Gastroesophageal sphincter (tissue), 4 donors: ENCODE measurements at regions not wholly inside any gene's neighbourhood (a gene's known extent, or its start where the extent isn't known, plus 50 kb on each side); places are given as distances from the start of the nearest gene placed in this dataset.

Experiments
- ATAC-seq: fragments of 150-250 bp; one replicate; pipeline ENCODE4 v1.9.1; 2016; ENCODE audit warnings: mild to moderate bottlenecking, moderate library complexity
- H3K27ac ChIP-seq, 4 donors: fragments of 200-600 bp; sonication (generic) in 3 of 4; 1 replicate in 3 of 4; 2 replicates in 1 of 4; pipeline ENCODE4 v1.5.1; 2016 to 2019
- H3K27me3 ChIP-seq: fragments of 200-600 bp; sonication (generic); one replicate; pipeline ENCODE4 v1.5.1; 2019
- H3K36me3 ChIP-seq, 2 donors: fragments of 200-600 bp; sonication (generic); one replicate each; pipeline ENCODE4 v1.5.1; 2019; ENCODE audit warnings: control low read depth in 1 of 2
- H3K4me1 ChIP-seq, 3 donors: fragments of 200-600 bp; sonication (generic); 1 replicate in 2 of 3; 2 replicates in 1 of 3; pipeline ENCODE4 v1.5.1; 2016 to 2019; ENCODE audit warnings: control low read depth in 2 of 3
- H3K4me3 ChIP-seq, 2 donors: fragments of 200-600 bp; sonication (generic); one replicate each; pipeline ENCODE4 v1.5.1; 2019; ENCODE audit warnings: mild to moderate bottlenecking in 1 of 2, moderate library complexity in 1 of 2
- H3K9me3 ChIP-seq, 3 donors: fragments of 200-600 bp; sonication (generic); one replicate each; pipeline ENCODE4 v1.5.1; 2017 to 2019; ENCODE audit warnings: control low read depth in 2 of 3
- CTCF ChIP-seq, 4 experiments: fragments of 200-600 bp in 2 of 4; fragments of 450-650 bp in 2 of 4; sonication (generic) in 1 of 4; IDR thresholded peaks; one replicate each; pipeline ENCODE4 v1.5.1; 2017 to 2019; ENCODE audit warnings: antibody characterized with exemption in 4 of 4, mild to moderate bottlenecking in 2 of 4, moderate library complexity in 2 of 4
- EP300 ChIP-seq: sonication (generic); formaldehyde crosslinking; IDR thresholded peaks from one replicate; pipeline ENCODE4 v1.6.1; 2017; ENCODE audit warnings: antibody characterized with exemption, mild to moderate bottlenecking
- POLR2A ChIP-seq, 2 donors: fragments of 450-650 bp; IDR thresholded peaks; one replicate each; pipeline ENCODE4 v1.6.1; 2017; ENCODE audit warnings: antibody characterized with exemption in 2 of 2, mild to moderate bottlenecking in 2 of 2, moderate library complexity in 1 of 2
- POLR2AphosphoS5 ChIP-seq: sonication (generic); formaldehyde crosslinking; IDR thresholded peaks from one replicate; pipeline ENCODE4 v1.6.1; 2017; ENCODE audit warnings: antibody characterized with exemption
- WGBS, 2 donors: methylation state at CpG; one replicate each; pipeline ENCODE4 v1.1.5; 2018; ENCODE audit warnings: low coverage in 1 of 2; 5-methylcytosine and 5-hydroxymethylcytosine counted together

GRCh38 chr7:130970196-130970595, 236.2 kb upstream of the KLF14 start:
- peak overlapping the region in 2 of 4 donors; percentile 25 to 48 for H3K27ac ChIP-seq
- no peak for TF ChIP-seq POLR2AphosphoS5

GRCh38 chr7:130970696-130971095, 236.7 kb upstream of the KLF14 start:
- Histone ChIP-seq H3K27me3 (no peaks in the 10 kb centered on the region), H3K27ac (peak overlapping the region in 2 of 4 donors; percentile 25 to 48), H3K36me3 (peaks cover 0 to 29% of the 10 kb centered on the region in 2 donors), H3K4me3 (no peak overlapping the region), H3K9me3 (no peaks in the 10 kb centered on the region), H3K4me1 (peaks cover 5 to 50% (median 13%) of the 10 kb centered on the region in 3 donors)
- ATAC-seq = no peak
- TF ChIP-seq POLR2AphosphoS5 (no peak), POLR2A (IDR thresholded peaks at IDR 0.05) (no peak), EP300 (no peak), CTCF (IDR thresholded peaks at IDR 0.05) (no peak)
- 0 to 6% methylated on average over 1 of the region's 1 CpG for WGBS, 2 donors

More at GRCh38 chr7:130970196-130970595, 236.2 kb upstream of the KLF14 start:
- H3K4me1 ChIP-seq = peaks cover 5 to 45% (median 13%) of the 10 kb centered on the region in 3 donors
- H3K9me3 ChIP-seq = no peaks in the 10 kb centered on the region
- ATAC-seq = no peak
- peaks cover 0 to 29% of the 10 kb centered on the region in 2 donors for H3K36me3 ChIP-seq
- no peaks in the 10 kb centered on the region for H3K27me3 ChIP-seq
- no peak overlapping the region for H3K4me3 ChIP-seq

DNA sequence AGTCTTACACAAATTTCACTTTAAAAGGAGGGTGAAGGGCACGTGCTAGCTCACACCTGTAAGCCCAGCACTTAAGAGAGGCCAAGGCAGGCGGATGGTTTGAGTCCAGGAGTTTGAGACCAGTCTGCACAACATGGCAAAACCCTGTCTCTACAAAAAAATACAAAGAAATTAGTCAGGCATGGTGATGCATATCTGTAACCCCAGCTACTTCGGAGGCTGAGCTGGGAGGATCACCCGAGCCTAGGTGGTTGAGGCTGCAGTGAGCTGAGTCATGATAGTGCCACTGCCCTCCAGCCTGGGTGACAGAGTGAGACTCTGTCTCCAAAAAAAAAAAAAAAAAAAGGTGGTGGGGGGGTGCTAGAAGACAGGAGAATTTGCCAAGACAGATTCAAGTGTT, 237.3 kb upstream of the KLF14 start:
- Histone ChIP-seq H3K4me3 (no peak overlapping the region), H3K4me1 (peaks cover 5 to 56% (median 13%) of the 10 kb centered on the region in 3 donors), H3K27me3 (no peaks in the 10 kb centered on the region), H3K27ac (peak overlapping the region in 2 of 4 donors; percentile 25 to 32), H3K36me3 (peaks cover 0 to 24% of the 10 kb centered on the region in 2 donors), H3K9me3 (no peaks in the 10 kb centered on the region)
- no peak for ATAC-seq
- WGBS, 2 donors = 100% methylated on average over 2 of the region's 4 CpGs; no CpG with 5 or more reads in 1 of the 2 donors
- TF ChIP-seq EP300 (no peak), CTCF (IDR thresholded peaks at IDR 0.05) (no peak), POLR2A (IDR thresholded peaks at IDR 0.05) (no peak), POLR2AphosphoS5 (no peak)

DNA sequence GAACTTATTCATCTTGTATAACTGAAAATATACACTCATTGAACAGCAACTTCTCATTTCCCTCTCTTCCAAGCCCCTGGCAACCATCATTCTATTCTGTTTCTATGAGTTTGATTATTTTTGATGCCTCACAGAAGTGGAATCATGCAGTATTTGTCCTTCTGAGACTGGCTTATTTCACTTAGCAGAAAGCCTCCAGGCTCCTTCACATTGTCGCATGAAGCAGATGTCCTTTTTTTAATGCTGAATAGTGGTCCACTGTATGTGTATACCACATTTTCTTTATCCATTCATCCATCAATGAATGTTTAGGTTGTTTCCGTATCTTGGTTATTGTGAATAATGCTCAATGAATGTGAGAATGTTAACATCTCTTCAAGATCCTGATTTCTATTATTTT, 238.2 kb upstream of the KLF14 start:
- H3K27ac ChIP-seq = no peak overlapping the region
- 93 to 100% methylated on average over 1 to 2 of the region's 2 CpGs for WGBS, 2 donors
- TF ChIP-seq EP300 (no peak), POLR2AphosphoS5 (no peak), POLR2A (IDR thresholded peaks at IDR 0.05) (no peak), CTCF (IDR thresholded peaks at IDR 0.05) (no peak)
- ATAC-seq = no peak
- peaks cover 5 to 58% (median 13%) of the 10 kb centered on the region in 3 donors for H3K4me1 ChIP-seq
- H3K4me3 ChIP-seq = no peak overlapping the region
- peaks cover 0 to 20% of the 10 kb centered on the region in 2 donors for H3K36me3 ChIP-seq
- no peaks in the 10 kb centered on the region for H3K27me3 ChIP-seq
- no peaks in the 10 kb centered on the region for H3K9me3 ChIP-seq

DNA sequence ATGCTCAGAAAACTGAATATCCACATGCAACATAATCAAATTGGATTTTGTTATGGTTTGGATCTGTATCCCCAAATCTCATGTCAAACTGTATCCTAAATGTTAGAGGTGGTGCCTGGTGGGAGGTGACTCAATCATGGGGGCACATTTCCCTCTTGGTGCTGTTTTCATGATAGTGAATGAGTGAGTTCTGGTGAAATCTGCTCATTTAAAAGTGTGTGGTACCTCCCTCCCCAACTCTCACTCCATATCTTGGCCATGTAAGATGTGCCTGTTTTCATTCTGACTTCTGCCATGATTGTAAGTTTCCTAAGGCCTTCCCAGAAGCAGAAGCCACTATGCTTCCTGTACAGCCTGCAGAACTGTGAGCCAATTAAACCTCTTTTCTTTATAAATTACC, 239.6 kb upstream of the KLF14 start:
- H3K36me3 ChIP-seq = peaks cover 0 to 22% of the 10 kb centered on the region in 2 donors
- no peak overlapping the region for H3K27ac ChIP-seq
- no peaks in the 10 kb centered on the region for H3K9me3 ChIP-seq
- TF ChIP-seq EP300 (no peak), POLR2A (IDR thresholded peaks at IDR 0.05) (no peak), POLR2AphosphoS5 (no peak), CTCF (IDR thresholded peaks at IDR 0.05) (no peak)
- H3K27me3 ChIP-seq = no peaks in the 10 kb centered on the region
- no peak for ATAC-seq
- peaks cover 5 to 56% (median 13%) of the 10 kb centered on the region in 3 donors for H3K4me1 ChIP-seq
- H3K4me3 ChIP-seq = no peak overlapping the region
